ENCODE measurements at regions not wholly inside any gene's neighbourhood (a gene's known extent, or its start where the extent isn't known, plus 50 kb on each side); places are given as distances from the start of the nearest gene placed in this dataset.

- Histone ChIP-seq H4K20me1 (ENCODE audit: insufficient read depth) (no peaks in the 10 kb centered on the region), H3K9ac (ENCODE audit: low read length) (no peak overlapping the region), H3K27me3 (ENCODE audit: insufficient read depth, low read length) (no peaks in the 10 kb centered on the region), H2AFZ (ENCODE audit: low read depth, low read length, poor library complexity, severe bottlenecking) (no peak overlapping the region), H3K4me3 (replicated peaks in 1 of 2; ENCODE audit: low read depth in 1 of 2, low read length in 2 of 2) (no peak overlapping the region), H3K36me3 (ENCODE audit: control insufficient read depth in 1 of 2, insufficient read depth in 2 of 2, low read length in 2 of 2) (no peaks in the 10 kb centered on the region), H3K79me2 (ENCODE audit: insufficient read depth, low read length) (no peaks in the 10 kb centered on the region), H3K9me2 (ENCODE audit: insufficient read depth) (no peaks in the 10 kb centered on the region; the same call in 1 of the 2 replicates), H3K4me2 (ENCODE audit: low read length) (no peak overlapping the region), H3K4me1 (ENCODE audit: control insufficient read depth in 1 of 2, insufficient read depth in 2 of 2, low read length in 2 of 2) (no peaks in the 10 kb centered on the region), H3K27ac (ENCODE audit: low read depth, low read length) (no peak overlapping the region), H3K9me3 (ENCODE audit: control insufficient read depth in 1 of 2, insufficient read depth in 1 of 2, low read depth in 1 of 2, low read length in 2 of 2) (no peaks in the 10 kb centered on the region)
- ChIA-PET CTCF (no interaction called here), POLR2A (no interaction called here), RAD21 (ENCODE audit: low non-redundant PET in 1 of 2, low total read pairs in 2 of 2, uncharacterized antibody in 2 of 2, unreplicated experiment in 2 of 2) (no interaction called here)
- DNase-seq (ENCODE audit: low read depth, low spot score) (no peak), ATAC-seq (no peak)
- intact Hi-C loops (cut with micrococcal nuclease) = no loop called here
- TF ChIP-seq EZH2phosphoT487 (IDR thresholded peaks at IDR 0.05; ENCODE audit: borderline replicate concordance) (no peak), MAX (IDR thresholded peaks at IDR 0.05) (no peak), CBX3 (IDR thresholded peaks at IDR 0.05; ENCODE audit: low read depth) (no peak), RAD21 (IDR thresholded peaks at IDR 0.05; ENCODE audit: low read depth) (no peak), SIN3A (IDR thresholded peaks at IDR 0.05; ENCODE audit: low read depth) (no peak), REST (IDR thresholded peaks at IDR 0.05; ENCODE audit: low read depth) (no peak), SRF (IDR thresholded peaks at IDR 0.05; ENCODE audit: low read depth) (no peak), CTCF (IDR thresholded peaks at IDR 0.05 in 2 of 3, conservative IDR thresholded peaks at IDR 0.05 in 1 of 3; ENCODE audit: borderline replicate concordance in 1 of 3, insufficient read depth in 1 of 3, low read depth in 2 of 3, low read length in 2 of 3) (no peak), JUND (IDR thresholded peaks at IDR 0.05) (no peak), CEBPB (IDR thresholded peaks at IDR 0.05; ENCODE audit: low read depth) (no peak), POLR2AphosphoS5 (IDR thresholded peaks at IDR 0.05; ENCODE audit: low read depth, low read length) (no peak), YY1 (IDR thresholded peaks at IDR 0.05; ENCODE audit: extremely low read depth, insufficient replicate concordance, low read depth, low read length) (no peak), ATF3 (IDR thresholded peaks at IDR 0.05) (no peak), ZNF274 (IDR thresholded peaks at IDR 0.05; ENCODE audit: low read depth, low read length) (no peak), ZBTB33 (IDR thresholded peaks at IDR 0.05; ENCODE audit: extremely low read depth, insufficient replicate concordance, low read length) (no peak), ZFX (IDR thresholded peaks at IDR 0.05) (no peak)
- no TSS peak for BruUV-seq (replicated peaks)
These were observed 147.8 kb downstream of the PCDH18 start for GRCh38 chr4:137384476-137384875.

All from HCT116 (cell line).